Activated CD4-positive, alpha-beta T cell treated with anti-CD3 and anti-CD28 coated beads, Interleukin-2, amount 50 U/mL, for 24 hours (primary cell): ENCODE measurements at regions not wholly inside any gene's neighbourhood (a gene's known extent, or its start where the extent isn't known, plus 50 kb on each side); places are given as distances from the start of the nearest gene placed in this dataset.

ENCODE experiments used
- DNase-seq, 2 donors: peaks; one replicate each; pipeline ENCODE4 v3.0.0-alpha.2; 2020; ENCODE audit warnings: low read depth in 1 of 2, low spot score in 1 of 2

- DNase-seq: no peak
Observed at GRCh38 chr2:47315475-47315874, 53.6 kb upstream of the EPCAM start.

GRCh38 chr2:47313728-47314127, 55.4 kb upstream of the EPCAM start:
- DNase-seq: no peak

DNA sequence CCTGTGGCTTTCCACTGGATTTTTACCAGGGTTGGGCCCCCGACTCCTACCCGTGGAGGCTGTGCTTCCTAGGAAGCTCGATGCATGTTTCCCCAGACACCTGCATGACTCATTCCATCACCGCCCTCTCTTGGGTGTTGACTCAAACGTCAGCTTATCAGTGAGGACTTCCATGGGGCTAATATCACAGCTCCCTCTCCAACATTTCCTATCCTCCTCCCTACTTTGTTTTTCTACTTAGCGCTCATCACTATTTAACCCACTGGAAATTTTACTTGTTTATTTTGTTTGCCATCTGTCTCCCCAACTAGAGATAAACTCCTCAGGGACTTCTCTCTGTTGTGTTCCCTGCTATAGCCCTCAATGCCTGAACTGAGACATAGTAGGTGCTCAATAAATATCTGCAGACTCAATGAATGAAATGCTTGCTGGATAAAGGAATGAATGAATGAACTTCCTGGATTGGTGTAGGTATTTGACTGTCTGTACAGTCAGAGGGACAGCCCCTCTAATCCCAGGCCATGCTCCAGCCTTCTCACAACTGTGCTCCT, 55.9 kb upstream of the EPCAM start:
- no peak for DNase-seq

- DNase-seq: no peak
Observed at GRCh38 chr2:47312491-47312850, 56.6 kb upstream of the EPCAM start.

- no peak for DNase-seq
Observed at GRCh38 chr2:47311764-47312490, 57.2 kb upstream of the EPCAM start.

DNA sequence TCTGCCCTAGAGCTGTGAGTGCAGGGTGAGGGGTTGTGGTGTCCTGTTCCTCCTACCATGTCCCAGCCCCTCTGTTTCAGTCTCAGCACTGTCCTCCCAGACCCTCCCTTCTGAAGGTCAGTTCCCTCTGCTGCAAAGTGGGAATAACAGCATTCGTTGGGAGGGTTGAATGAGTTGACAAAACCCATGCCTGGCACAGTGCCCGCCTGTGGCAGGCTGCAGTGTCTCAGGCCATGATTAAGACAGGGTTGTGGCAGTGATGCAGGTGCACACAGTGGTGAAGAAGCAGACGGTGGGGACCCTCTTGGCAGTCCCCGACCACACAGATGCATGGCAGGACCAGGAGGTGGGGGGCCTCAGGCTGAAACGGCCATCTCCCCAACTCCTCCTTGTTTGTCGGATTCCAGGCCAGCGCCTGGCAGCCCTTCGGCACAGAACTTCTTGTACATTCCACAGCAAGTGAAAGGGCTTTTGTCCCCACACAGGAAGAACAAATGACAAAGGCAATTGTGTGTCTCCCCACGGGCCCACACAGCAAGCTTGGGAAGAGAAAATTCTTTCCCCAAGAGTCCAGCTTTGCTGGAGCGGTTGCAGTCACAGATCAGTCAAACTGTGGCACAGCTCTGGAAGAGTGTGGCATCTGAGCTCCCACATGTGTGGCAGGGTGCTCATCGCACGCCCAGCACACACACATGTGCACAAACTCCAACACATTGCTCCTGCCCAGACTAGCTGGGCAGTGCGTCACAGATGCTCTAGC, 58.1 kb upstream of the EPCAM start:
- no peak for DNase-seq

DNA sequence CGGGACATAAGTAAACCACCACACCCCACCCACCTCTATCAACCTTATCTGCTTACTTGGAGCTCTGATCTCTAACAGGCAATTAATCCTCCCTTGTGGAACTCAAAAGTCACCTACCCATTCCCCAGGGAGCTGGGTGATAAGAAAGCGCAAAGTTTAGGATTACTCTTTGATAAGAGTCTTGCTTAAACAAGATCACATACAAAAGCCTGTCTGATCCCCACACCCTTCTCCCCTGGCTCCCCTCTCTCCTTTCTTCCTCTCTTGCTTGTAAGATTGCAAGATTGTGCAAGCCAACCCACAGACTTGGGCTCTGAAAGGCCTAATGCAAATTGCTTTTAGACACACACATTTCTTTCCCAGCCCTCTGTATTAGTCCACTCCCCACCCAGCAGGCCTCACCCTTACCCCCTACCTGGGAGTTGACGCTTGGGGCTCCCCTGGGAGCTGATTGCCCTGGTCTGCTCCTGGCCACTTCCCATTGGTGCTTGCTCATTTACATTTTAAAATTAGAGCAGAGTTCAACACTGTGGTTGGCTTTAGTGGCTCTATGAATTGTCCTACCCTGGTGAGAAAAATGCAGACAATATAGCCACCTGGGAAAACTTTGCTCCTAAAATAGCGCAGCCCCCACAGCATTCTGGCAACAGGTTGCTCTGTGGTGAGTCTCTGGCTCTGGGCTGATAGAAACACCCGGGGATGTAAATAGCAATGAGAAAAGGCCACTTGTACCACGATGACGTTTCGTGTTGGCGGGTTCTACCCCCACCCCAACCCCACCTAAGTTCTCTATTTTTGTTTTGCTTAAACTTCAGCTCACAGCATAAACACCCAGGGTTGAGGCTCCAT, 58.9 kb upstream of the EPCAM start:
- no peak for DNase-seq

- no peak for DNase-seq
Observed at GRCh38 chr2:47309472-47309951, 59.6 kb upstream of the EPCAM start.

DNA sequence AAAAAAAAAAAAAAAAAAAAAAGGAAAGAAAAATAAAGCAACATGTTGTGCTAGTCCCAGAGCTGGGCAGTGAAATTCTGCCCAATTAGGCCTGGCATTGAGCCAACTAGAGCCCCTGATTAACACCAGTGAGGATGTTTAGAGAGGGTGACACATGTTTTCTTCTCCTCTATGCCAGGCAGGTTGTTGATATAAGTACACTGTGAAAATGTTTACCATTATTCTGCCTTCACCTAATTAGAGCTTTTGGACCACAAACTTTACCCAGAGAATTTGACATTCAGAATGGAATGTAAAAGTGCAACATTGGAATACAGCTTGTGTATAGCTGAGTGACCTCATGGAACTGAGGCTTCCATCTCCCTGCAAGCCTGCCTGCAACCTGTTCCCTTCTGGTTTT, 62.0 kb upstream of the EPCAM start:
- DNase-seq: no peak

- DNase-seq: no peak
Observed at GRCh38 chr2:47304654-47305053, 64.5 kb upstream of the EPCAM start.

DNA sequence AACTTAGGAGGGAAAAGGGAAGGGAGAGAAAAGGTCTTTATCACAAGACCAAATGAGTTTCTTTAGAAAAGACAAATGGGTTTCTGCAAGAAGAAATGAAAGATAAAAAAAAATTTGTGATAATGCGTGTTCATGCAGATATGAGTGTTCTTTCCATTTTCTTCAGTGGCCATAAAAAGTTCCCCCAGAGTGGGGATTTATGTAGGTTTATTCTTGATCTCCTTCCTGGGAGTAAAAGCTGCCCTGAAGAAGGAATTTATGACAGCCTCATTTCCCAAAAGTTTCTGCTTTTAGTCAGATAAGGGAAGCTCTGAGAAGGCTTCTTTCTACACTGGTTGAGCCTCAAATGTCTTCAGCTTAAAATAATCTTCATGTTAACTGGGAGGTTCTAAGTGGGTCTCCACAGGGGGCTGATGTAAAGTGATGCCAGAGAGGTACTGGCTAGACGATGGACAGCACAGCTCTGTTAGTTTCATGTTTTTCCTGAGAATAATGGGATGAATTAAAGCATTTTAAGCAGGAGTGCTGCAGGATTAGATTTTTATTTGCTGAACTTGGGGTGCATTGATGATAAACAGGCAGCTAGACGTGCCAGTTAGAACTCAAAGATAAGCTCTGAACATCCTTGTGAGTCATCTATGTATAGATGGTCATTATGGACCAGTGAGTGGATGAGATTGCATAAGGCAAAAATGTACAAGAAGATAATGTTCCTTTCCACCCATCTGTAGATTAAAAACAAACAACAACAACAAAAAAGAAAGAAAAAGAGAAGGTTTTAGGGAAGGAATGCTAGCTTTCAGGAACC, 65.6 kb upstream of the EPCAM start:
- DNase-seq: no peak

DNA sequence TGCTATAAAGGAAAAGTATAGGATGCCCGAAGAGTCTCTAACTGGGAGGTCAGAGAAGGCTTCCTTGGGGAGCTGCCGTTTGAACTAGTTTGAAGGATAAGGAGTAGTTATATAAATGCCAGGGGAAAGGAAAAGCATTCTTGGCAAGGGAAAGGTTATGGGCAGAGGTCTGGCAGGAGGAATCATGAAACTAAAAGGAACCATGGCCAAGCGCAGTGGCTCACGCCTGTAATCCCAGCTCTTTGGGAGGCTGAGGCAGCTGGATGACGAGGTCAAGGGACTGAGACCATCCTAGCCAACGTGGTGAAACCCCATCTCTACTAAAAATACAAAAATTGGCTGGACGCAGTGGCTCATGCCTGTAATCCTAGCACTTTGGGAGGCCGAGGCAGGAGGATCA, 66.8 kb upstream of the EPCAM start:
- no peak for DNase-seq

DNA sequence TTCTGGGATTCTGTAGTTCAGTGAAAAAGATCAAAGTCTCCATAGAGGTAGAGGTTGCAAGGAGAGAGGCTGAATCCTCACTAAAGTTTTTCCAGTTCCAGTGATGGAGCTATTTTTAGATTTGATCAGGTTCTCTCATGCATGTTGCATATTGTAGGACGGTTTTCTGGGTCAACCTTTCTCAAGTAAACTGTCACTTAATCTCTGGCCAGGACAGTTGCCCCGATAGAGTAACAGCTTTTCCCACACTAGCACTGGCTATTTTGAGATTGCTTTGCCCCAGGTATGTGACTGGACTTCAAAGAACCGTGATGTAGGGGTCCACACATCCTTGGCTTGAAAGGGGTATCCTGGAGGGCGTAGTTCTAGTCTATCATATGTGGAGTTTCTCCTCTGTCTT, 67.4 kb upstream of the EPCAM start:
- no peak for DNase-seq

DNA sequence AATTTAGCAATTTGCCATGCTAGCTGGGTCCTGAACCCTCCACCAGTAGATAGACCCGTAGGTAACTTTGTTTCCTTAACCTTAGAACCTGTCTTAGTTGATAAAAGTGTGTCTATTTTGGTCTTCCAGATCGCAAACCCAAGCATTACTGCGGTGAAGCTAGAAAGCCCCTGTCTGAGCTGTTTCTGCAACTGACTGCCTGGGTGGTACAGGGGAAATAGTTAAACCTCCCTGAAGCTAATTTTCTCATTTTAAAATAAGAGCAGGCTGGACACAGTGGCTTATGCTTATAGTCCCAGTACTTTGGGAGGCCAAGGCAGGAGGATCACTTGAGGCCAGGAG, 67.9 kb upstream of the EPCAM start:
- DNase-seq: no peak

- DNase-seq: no peak
Observed at GRCh38 chr2:47300609-47301276, 68.4 kb upstream of the EPCAM start.

DNA sequence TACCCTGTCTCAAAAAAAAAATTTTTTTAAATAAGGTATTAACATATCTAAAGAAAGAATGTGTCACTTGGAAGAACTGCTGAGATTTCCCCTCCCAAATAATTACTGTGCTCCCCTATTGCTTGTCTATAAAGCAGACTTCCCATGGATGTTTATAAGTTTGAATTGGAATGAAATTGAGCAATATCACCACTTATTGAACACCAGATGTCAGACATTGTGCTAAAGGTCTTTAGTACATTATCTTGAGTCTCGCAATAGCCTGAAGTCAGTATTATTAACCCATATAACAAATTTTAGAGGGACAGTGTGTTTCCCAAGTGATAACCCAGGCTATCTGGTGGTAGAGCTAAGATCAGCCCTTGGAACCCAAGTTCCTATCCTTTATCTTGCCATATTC, 69.0 kb upstream of the EPCAM start:
- DNase-seq: no peak

- DNase-seq: no peak
Observed at GRCh38 chr2:47299555-47299954, 69.6 kb upstream of the EPCAM start.

DNA sequence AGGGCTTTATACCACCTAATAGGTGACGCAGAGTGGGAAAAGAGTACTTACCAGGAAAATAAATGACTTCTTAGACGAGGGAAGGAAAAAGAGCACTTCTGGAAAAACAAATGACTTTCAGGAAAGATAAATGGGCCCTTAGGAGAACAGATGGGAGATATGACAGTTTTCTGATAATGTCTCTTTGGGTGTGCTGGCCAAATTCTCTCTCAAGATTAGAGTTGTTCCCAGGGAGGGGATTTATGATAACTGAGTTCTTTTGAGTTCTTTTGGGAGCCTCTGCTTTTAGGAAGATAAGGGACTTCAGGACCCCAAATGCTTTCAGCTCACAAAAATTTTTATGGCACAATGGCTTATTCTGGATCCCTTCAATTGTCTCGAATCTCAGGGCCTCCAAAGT, 70.3 kb upstream of the EPCAM start:
- no peak for DNase-seq

- DNase-seq: no peak
Observed at GRCh38 chr2:47297767-47298425, 71.2 kb upstream of the EPCAM start.
